K562 (cell line): ENCODE measurements at regions not wholly inside any gene's neighbourhood (a gene's known extent, or its start where the extent isn't known, plus 50 kb on each side); places are given as distances from the start of the nearest gene placed in this dataset.

Source experiments
- ATAC-seq: fragments of 200-7000 bp; cut with Tn5 transposase; 3 replicates; pipeline ENCODE4 v1.9.1; 2020; ENCODE audit warnings: moderate library complexity
- BruUV-seq: library from RNA; stranded (reverse); fragments of 400-500 nt; replicated peaks from 2 replicates; lab custom pipeline; 2021; lab: Mats Ljungman, UMichigan
- CTCF ChIA-PET: fragments of 300-600 bp; formaldehyde crosslinking; extraction: SDS; loops from one replicate; lab custom pipeline; 2021; ENCODE audit warnings: low intra/inter-chr PET ratio; lab: Yijun Ruan, JAX
- POLR2A ChIA-PET: fragments of 300-600, 350-650 bp; sonication (Branson Sonifier 250); formaldehyde crosslinking; extraction: SDS; loops from one replicate; lab custom pipeline; 2021; ENCODE audit warnings: antibody characterized with exemption, inconsistent platforms; lab: Yijun Ruan, JAX
- DNase-seq, 4 experiments: peaks; one replicate each; pipeline versions ENCODE4 v3.0.0 to v3.0.0-alpha.2; 2011 to 2018; ENCODE audit warnings: low spot score in 3 of 4, mixed read lengths in 3 of 4; ENCODE audit errors: extremely low read depth in 1 of 4
- FAIRE-seq: peaks from 2 replicates; lab custom pipeline; 2011; peaks lifted over from hg19 to GRCh38; lab: Jason Lieb, UNC
- H2AFZ ChIP-seq: 2 replicates; pipeline ENCODE4 v1.6.0; 2011; ENCODE audit warnings: low read depth, low read length, control low read depth, inconsistent platforms
- H3K27ac ChIP-seq: fragments of 200-600 bp; 3 replicates; pipeline ENCODE4 v1.8.0; 2011; ENCODE audit warnings: low read depth, mild to moderate bottlenecking, control low read depth, inconsistent platforms, low read length, moderate library complexity, mixed read lengths; ENCODE audit errors: extremely low read depth
- H3K27me3 ChIP-seq, 2 experiments: fragments of 300-600 bp in 1 of 2; 2 replicates in 1 of 2; 3 replicates in 1 of 2; pipeline versions ENCODE4 v1.6.0 to v1.8.0; 2011; ENCODE audit warnings: inconsistent platforms in 2 of 2, low read length in 2 of 2, mild to moderate bottlenecking in 1 of 2, mixed read lengths in 1 of 2, moderate library complexity in 1 of 2; ENCODE audit not compliant: control insufficient read depth in 2 of 2, insufficient read depth in 2 of 2
- H3K36me3 ChIP-seq: fragments of 300-600 bp; 3 replicates; pipeline ENCODE4 v1.8.0; 2011; ENCODE audit warnings: mild to moderate bottlenecking, low read length, inconsistent platforms; ENCODE audit not compliant: control insufficient read depth, insufficient read depth
- H3K4me1 ChIP-seq, 2 experiments: fragments of 200-600 bp in 1 of 2; replicated peaks in 1 of 2; 2 replicates in 1 of 2; 3 replicates in 1 of 2; pipeline versions ENCODE4 v1.5.1 to v1.8.0; 2011; ENCODE audit warnings: inconsistent platforms in 2 of 2, low read length in 2 of 2, mild to moderate bottlenecking in 1 of 2, mixed read lengths in 1 of 2, moderate library complexity in 1 of 2; ENCODE audit not compliant: control insufficient read depth in 2 of 2, insufficient read depth in 2 of 2
- H3K4me2 ChIP-seq: 2 replicates; pipeline ENCODE4 v1.6.1; 2011; ENCODE audit warnings: low read length, control low read depth, inconsistent platforms, mixed read lengths; ENCODE audit not compliant: insufficient read depth
- H3K4me3 ChIP-seq: fragments of 200-600 bp; sonication (generic), shearing (Covaris generic); 2 replicates; pipeline ENCODE4 v1.5.1; 2016; ENCODE audit warnings: control low read depth, inconsistent platforms
- H3K79me2 ChIP-seq: fragments of 200-600 bp; 3 replicates; pipeline ENCODE4 v1.8.0; 2011; ENCODE audit warnings: low read length, inconsistent platforms; ENCODE audit not compliant: control insufficient read depth, insufficient read depth
- H3K9ac ChIP-seq, 2 experiments: 2 replicates each; pipeline versions ENCODE4 v1.6.0 to v1.6.1; 2011; ENCODE audit warnings: low read depth in 2 of 2, low read length in 2 of 2, control low read depth in 1 of 2, inconsistent platforms in 1 of 2, mild to moderate bottlenecking in 1 of 2, mixed read lengths in 1 of 2; ENCODE audit not compliant: insufficient read depth in 1 of 2
- H3K9me1 ChIP-seq: one replicate; pipeline ENCODE4 v1.6.0; 2011; ENCODE audit warnings: inconsistent platforms, mild to moderate bottlenecking, low read length, moderate library complexity; ENCODE audit not compliant: control insufficient read depth, insufficient read depth
- H3K9me3 ChIP-seq: replicated peaks from 2 replicates; pipeline ENCODE4 v1.5.1; 2011; ENCODE audit warnings: low read depth, low read length, inconsistent platforms; ENCODE audit not compliant: control insufficient read depth, insufficient read depth
- H4K20me1 ChIP-seq: replicated peaks from 2 replicates; pipeline ENCODE4 v1.6.1; 2011; ENCODE audit warnings: low read length, inconsistent platforms, mixed read lengths; ENCODE audit not compliant: control insufficient read depth, insufficient read depth
- FOXM1 ChIP-seq, 2 experiments: fragments of 450-650 bp in 1 of 2; sonication (generic) in 1 of 2; formaldehyde crosslinking in 1 of 2; IDR thresholded peaks; 2 replicates each; pipeline versions ENCODE4 v1.6.1 to v1.9.0; 2017 to 2022; ENCODE audit warnings: low read depth in 2 of 2, mild to moderate bottlenecking in 2 of 2, missing genetic modification reagents in 1 of 2, moderate library complexity in 1 of 2
- MEF2A ChIP-seq: IDR thresholded peaks from 2 replicates; pipeline ENCODE4 v1.6.1; 2011; ENCODE audit warnings: low read depth, mild to moderate bottlenecking, low read length, moderate library complexity; ENCODE audit not compliant: control insufficient read depth
- POLR2H ChIP-seq: IDR thresholded peaks from 2 replicates; pipeline ENCODE4 v1.6.1; 2016; ENCODE audit warnings: missing genetic modification characterization, low read depth, mild to moderate bottlenecking, control low read depth, missing compliant biosample characterization, moderate library complexity
- SMARCA4 ChIP-seq: fragments of 450-650 bp; IDR thresholded peaks from 2 replicates; pipeline ENCODE4 v1.6.1; 2016
- TAF7 ChIP-seq: fragments of 450-650 bp; IDR thresholded peaks from 2 replicates; pipeline ENCODE4 v1.6.1; 2016; ENCODE audit warnings: missing genetic modification characterization, missing compliant biosample characterization
- ZBTB9 ChIP-seq: fragments of 450-650 bp; formaldehyde crosslinking; IDR thresholded peaks from 2 replicates; pipeline ENCODE4 v1.4.0; 2020; ENCODE audit warnings: mild to moderate bottlenecking, moderate library complexity
- ZKSCAN8 ChIP-seq: fragments of 200-800 bp; sonication (Bioruptor generic); IDR thresholded peaks from 2 replicates; pipeline ENCODE4 v1.6.1; 2016; ENCODE audit warnings: missing genetic modification characterization, missing compliant biosample characterization
- ZNF12 ChIP-seq: sonication (generic); formaldehyde crosslinking; IDR thresholded peaks from 2 replicates; pipeline ENCODE4 v1.4.0; 2020; ENCODE audit warnings: mild to moderate bottlenecking, missing genetic modification reagents
- ZNF212 ChIP-seq: fragments of 450-650 bp; formaldehyde crosslinking; IDR thresholded peaks from 2 replicates; pipeline ENCODE4 v1.4.0; 2020; ENCODE audit warnings: mild to moderate bottlenecking
- WGBS: fragments of 100-300 bp; shearing (Covaris generic); methylation state at CpG from one replicate; pipeline ENCODE4 v1.1.6; 2016; ENCODE audit warnings: low coverage, mixed read lengths; ENCODE audit not compliant: insufficient coverage; ENCODE audit errors: missing lambda C conversion rate; 5-methylcytosine and 5-hydroxymethylcytosine counted together
- in situ Hi-C: fragments of 300-500 bp; cut with MboI; formaldehyde crosslinking; loops from 4 replicates; pipeline ENCODE4 v1.15.0; 2018; ENCODE audit warnings: inconsistent platforms, mixed read lengths
- intact Hi-C: fragments of 100-400 bp; cut with micrococcal nuclease; formaldehyde crosslinking; loops from 2 replicates; pipeline ENCODE4 v1.14.2; 2022
- TF ChIP-seq, protein P1 (sequence below): fragments of 150-350 bp; IDR thresholded peaks from 2 replicates; pipeline ENCODE4 v1.6.1; 2014; ENCODE audit warnings: low read depth, mild to moderate bottlenecking, low read length, borderline replicate concordance
- TF ChIP-seq, protein P2 (sequence below): fragments of 250-450 bp; sonication (Bioruptor Pico); IDR thresholded peaks from 2 replicates; pipeline ENCODE4 v1.8.0; 2022; ENCODE audit warnings: inconsistent platforms
- TF ChIP-seq, protein P3 (sequence below): fragments of 250-450 bp; sonication (Bioruptor Pico); IDR thresholded peaks from 2 replicates; pipeline ENCODE4 v1.4.0; 2020; ENCODE audit warnings: mild to moderate bottlenecking, moderate library complexity, borderline replicate concordance

- TF ChIP-seq ZKSCAN8 (CRISPR knock-in tag) (no peak), TAF7 (tag) (no peak), ZNF12 (CRISPR knock-in tag) (no peak)
These were observed 202.0 kb upstream of the CPHXL start (continued) for GRCh38 chr16:75928295-75928694.

DNA sequence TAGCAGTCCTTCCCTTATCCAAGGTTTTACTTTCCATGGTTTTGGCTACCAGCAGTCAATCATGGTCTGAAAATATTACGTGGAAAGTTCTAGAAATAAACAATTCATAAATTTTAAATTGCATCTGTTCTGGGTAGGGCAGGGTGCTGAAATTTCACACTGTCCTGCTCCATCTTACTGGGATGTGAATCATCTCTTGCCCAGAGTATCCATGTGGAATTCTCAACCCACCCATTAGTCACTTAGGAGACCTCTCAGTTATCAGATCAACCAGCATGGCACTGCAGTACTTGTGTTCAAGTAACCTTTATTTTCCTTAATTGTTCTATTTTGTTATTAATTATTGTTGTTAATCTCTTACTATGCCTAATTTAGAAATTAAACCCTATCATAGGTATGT, 202.8 kb upstream of the CPHXL start:
- WGBS = 0% methylated on average over 1 of the region's 1 CpG
- FAIRE-seq (no peak), ATAC-seq (no peak), DNase-seq (no peak)
- H3K79me2 ChIP-seq = no peaks in the 10 kb centered on the region
- H3K9me3 ChIP-seq = no peaks in the 10 kb centered on the region
- H3K27ac ChIP-seq = no peak overlapping the region
- no peaks in the 10 kb centered on the region for H3K4me1 ChIP-seq
- BruUV-seq = no TSS peak
- CTCF ChIA-PET = no interaction called here
- no peaks in the 10 kb centered on the region for H3K36me3 ChIP-seq
- intact Hi-C loops = no loop called here
- no peaks in the 10 kb centered on the region for H4K20me1 ChIP-seq
- H3K27me3 ChIP-seq = no peaks in the 10 kb centered on the region
- in situ Hi-C loops = no loop called here
- H3K4me3 ChIP-seq = no peak overlapping the region
- POLR2A ChIA-PET = no interaction called here
- no peak overlapping the region for H3K9ac ChIP-seq
- no peaks in the 10 kb centered on the region for H3K9me1 ChIP-seq
- no peak overlapping the region for H3K4me2 ChIP-seq
- H2AFZ ChIP-seq = no peak overlapping the region
- no peak for TF ChIP-seq POLR2H (tag)
- TF ChIP-seq, protein P1, sequence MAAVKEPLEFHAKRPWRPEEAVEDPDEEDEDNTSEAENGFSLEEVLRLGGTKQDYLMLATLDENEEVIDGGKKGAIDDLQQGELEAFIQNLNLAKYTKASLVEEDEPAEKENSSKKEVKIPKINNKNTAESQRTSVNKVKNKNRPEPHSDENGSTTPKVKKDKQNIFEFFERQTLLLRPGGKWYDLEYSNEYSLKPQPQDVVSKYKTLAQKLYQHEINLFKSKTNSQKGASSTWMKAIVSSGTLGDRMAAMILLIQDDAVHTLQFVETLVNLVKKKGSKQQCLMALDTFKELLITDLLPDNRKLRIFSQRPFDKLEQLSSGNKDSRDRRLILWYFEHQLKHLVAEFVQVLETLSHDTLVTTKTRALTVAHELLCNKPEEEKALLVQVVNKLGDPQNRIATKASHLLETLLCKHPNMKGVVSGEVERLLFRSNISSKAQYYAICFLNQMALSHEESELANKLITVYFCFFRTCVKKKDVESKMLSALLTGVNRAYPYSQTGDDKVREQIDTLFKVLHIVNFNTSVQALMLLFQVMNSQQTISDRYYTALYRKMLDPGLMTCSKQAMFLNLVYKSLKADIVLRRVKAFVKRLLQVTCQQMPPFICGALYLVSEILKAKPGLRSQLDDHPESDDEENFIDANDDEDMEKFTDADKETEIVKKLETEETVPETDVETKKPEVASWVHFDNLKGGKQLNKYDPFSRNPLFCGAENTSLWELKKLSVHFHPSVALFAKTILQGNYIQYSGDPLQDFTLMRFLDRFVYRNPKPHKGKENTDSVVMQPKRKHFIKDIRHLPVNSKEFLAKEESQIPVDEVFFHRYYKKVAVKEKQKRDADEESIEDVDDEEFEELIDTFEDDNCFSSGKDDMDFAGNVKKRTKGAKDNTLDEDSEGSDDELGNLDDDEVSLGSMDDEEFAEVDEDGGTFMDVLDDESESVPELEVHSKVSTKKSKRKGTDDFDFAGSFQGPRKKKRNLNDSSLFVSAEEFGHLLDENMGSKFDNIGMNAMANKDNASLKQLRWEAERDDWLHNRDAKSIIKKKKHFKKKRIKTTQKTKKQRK = no peak
- TF ChIP-seq, protein P2, sequence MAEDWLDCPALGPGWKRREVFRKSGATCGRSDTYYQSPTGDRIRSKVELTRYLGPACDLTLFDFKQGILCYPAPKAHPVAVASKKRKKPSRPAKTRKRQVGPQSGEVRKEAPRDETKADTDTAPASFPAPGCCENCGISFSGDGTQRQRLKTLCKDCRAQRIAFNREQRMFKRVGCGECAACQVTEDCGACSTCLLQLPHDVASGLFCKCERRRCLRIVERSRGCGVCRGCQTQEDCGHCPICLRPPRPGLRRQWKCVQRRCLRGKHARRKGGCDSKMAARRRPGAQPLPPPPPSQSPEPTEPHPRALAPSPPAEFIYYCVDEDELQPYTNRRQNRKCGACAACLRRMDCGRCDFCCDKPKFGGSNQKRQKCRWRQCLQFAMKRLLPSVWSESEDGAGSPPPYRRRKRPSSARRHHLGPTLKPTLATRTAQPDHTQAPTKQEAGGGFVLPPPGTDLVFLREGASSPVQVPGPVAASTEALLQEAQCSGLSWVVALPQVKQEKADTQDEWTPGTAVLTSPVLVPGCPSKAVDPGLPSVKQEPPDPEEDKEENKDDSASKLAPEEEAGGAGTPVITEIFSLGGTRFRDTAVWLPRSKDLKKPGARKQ (CRISPR knock-in tag) = no peak
- TF ChIP-seq MEF2A = no peak
- no peak for TF ChIP-seq SMARCA4
- TF ChIP-seq, protein P3, sequence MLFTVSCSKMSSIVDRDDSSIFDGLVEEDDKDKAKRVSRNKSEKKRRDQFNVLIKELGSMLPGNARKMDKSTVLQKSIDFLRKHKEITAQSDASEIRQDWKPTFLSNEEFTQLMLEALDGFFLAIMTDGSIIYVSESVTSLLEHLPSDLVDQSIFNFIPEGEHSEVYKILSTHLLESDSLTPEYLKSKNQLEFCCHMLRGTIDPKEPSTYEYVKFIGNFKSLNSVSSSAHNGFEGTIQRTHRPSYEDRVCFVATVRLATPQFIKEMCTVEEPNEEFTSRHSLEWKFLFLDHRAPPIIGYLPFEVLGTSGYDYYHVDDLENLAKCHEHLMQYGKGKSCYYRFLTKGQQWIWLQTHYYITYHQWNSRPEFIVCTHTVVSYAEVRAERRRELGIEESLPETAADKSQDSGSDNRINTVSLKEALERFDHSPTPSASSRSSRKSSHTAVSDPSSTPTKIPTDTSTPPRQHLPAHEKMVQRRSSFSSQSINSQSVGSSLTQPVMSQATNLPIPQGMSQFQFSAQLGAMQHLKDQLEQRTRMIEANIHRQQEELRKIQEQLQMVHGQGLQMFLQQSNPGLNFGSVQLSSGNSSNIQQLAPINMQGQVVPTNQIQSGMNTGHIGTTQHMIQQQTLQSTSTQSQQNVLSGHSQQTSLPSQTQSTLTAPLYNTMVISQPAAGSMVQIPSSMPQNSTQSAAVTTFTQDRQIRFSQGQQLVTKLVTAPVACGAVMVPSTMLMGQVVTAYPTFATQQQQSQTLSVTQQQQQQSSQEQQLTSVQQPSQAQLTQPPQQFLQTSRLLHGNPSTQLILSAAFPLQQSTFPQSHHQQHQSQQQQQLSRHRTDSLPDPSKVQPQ (CRISPR knock-in tag) = no peak
- no peak for TF ChIP-seq FOXM1 (IDR thresholded peaks at IDR 0.05; ENCODE audit: low read depth)
- TF ChIP-seq FOXM1 (CRISPR knock-in tag; IDR thresholded peaks at IDR 0.05; ENCODE audit: low read depth) = no peak
- no peak for TF ChIP-seq ZBTB9
- TF ChIP-seq ZNF212 (CRISPR knock-in tag) = no peak
